SK-N-SH (cell line): ENCODE measurements at regions not wholly inside any gene's neighbourhood (a gene's known extent, or its start where the extent isn't known, plus 50 kb on each side); places are given as distances from the start of the nearest gene placed in this dataset.

Experiments used
- CTCF ChIA-PET: fragments of 300-600, 350-600 bp; formaldehyde crosslinking; extraction: SDS; loops from one replicate; lab custom pipeline; 2021; lab: Yijun Ruan, JAX
- POLR2A ChIA-PET: fragments of 350-600 bp; sonication (Branson Sonifier 250); formaldehyde crosslinking; extraction: SDS; loops from one replicate; lab custom pipeline; 2020; ENCODE audit warnings: antibody characterized with exemption, inconsistent platforms; lab: Yijun Ruan, JAX
- DNase-seq: peaks from one replicate; pipeline ENCODE4 v3.0.0; 2012
- H2AFZ ChIP-seq: fragments of 200-600 bp; sonication (generic); 2 replicates; pipeline ENCODE4 v1.8.1; 2016; ENCODE audit warnings: antibody characterized with exemption, mild to moderate bottlenecking, low read depth
- H3F3A ChIP-seq: fragments of 200-600 bp; sonication (generic); replicated peaks from 2 replicates; pipeline ENCODE3; 2016; ENCODE audit warnings: antibody characterized with exemption, mild to moderate bottlenecking; ENCODE audit not compliant: insufficient read depth
- H3K27ac ChIP-seq, 2 experiments: fragments of 200-500 bp in 1 of 2; fragments of 200-600 bp in 1 of 2; sonication (Bioruptor generic) in 1 of 2; sonication (generic), shearing (Covaris generic) in 1 of 2; 2 replicates each; pipeline versions ENCODE4 v1.5.1 to v1.6.1; 2014 to 2016; ENCODE audit warnings: low read depth in 2 of 2, inconsistent platforms in 1 of 2, low read length in 1 of 2, mild to moderate bottlenecking in 1 of 2, mixed read lengths in 1 of 2
- H3K27me3 ChIP-seq: fragments of 200-600 bp; sonication (generic), shearing (Covaris generic); 2 replicates; pipeline ENCODE4 v1.6.1; 2016; ENCODE audit warnings: mixed run types; ENCODE audit not compliant: insufficient read depth
- H3K36me3 ChIP-seq, 2 experiments: fragments of 200-500 bp in 1 of 2; fragments of 200-600 bp in 1 of 2; sonication (Bioruptor generic) in 1 of 2; sonication (generic) in 1 of 2; replicated peaks in 1 of 2; 2 replicates each; pipeline versions ENCODE3 to v1.5.1; 2014 to 2016; ENCODE audit warnings: low read length in 1 of 2, mild to moderate bottlenecking in 1 of 2; ENCODE audit not compliant: insufficient read depth in 2 of 2, control insufficient read depth in 1 of 2
- H3K4me1 ChIP-seq, 2 experiments: fragments of 200-500 bp in 1 of 2; fragments of 200-600 bp in 1 of 2; sonication (Bioruptor generic) in 1 of 2; sonication (generic), shearing (Covaris generic) in 1 of 2; 2 replicates each; pipeline versions ENCODE4 v1.5.1 to v1.6.1; 2014 to 2016; ENCODE audit warnings: low read depth in 1 of 2, low read length in 1 of 2, mixed run types in 1 of 2; ENCODE audit not compliant: insufficient read depth in 2 of 2, control insufficient read depth in 1 of 2
- H3K4me2 ChIP-seq: fragments of 200-600 bp; sonication (generic), shearing (Covaris generic); 2 replicates; pipeline ENCODE4 v1.6.1; 2017; ENCODE audit warnings: mixed run types
- H3K4me3 ChIP-seq, 2 experiments: fragments of 200-500 bp in 1 of 2; fragments of 200-600 bp in 1 of 2; sonication (Bioruptor generic) in 1 of 2; sonication (generic), shearing (Covaris generic) in 1 of 2; 2 replicates each; pipeline versions ENCODE4 v1.5.1 to v1.8.1; 2014 to 2016; ENCODE audit warnings: low read depth in 2 of 2, inconsistent platforms in 1 of 2, low read length in 1 of 2, mild to moderate bottlenecking in 1 of 2, mixed read lengths in 1 of 2, moderate library complexity in 1 of 2
- H3K79me2 ChIP-seq: fragments of 200-600 bp; sonication (generic); 2 replicates; pipeline ENCODE4 v1.8.1; 2017; ENCODE audit warnings: mild to moderate bottlenecking; ENCODE audit not compliant: insufficient read depth
- H3K9ac ChIP-seq: fragments of 200-600 bp; sonication (generic); 2 replicates; pipeline ENCODE4 v1.6.1; 2017; ENCODE audit warnings: mixed run types
- H3K9me2 ChIP-seq: fragments of 200-600 bp; sonication (generic); 2 replicates; pipeline ENCODE4 v1.6.1; 2017; ENCODE audit warnings: mixed run types
- H3K9me3 ChIP-seq: fragments of 200-600 bp; sonication (generic); 2 replicates; pipeline ENCODE4 v1.6.1; 2017; ENCODE audit warnings: mixed run types, mild to moderate bottlenecking, moderate library complexity
- H4K20me1 ChIP-seq: fragments of 200-600 bp; sonication (generic); 2 replicates; pipeline ENCODE4 v1.6.1; 2017; ENCODE audit warnings: mild to moderate bottlenecking, mixed run types; ENCODE audit not compliant: insufficient read depth
- MXI1 ChIP-seq: IDR thresholded peaks from 2 replicates; pipeline ENCODE4 v1.6.1; 2012; ENCODE audit warnings: mild to moderate bottlenecking, low read depth, low read length, improper control_type of control experiment
- RCOR1 ChIP-seq: fragments of 150-350 bp; IDR thresholded peaks from 2 replicates; pipeline ENCODE4 v1.6.1; 2017; ENCODE audit warnings: antibody characterized with exemption, low read length
- TEAD4 ChIP-seq: IDR thresholded peaks from 2 replicates; pipeline ENCODE4 v1.4.0; 2012; ENCODE audit warnings: mild to moderate bottlenecking, borderline replicate concordance; ENCODE audit not compliant: insufficient read depth
- WGBS: methylation state at CpG from one replicate; pipeline ENCODE4 v1.1.6; 2017; ENCODE audit warnings: low lambda C conversion rate; 5-methylcytosine and 5-hydroxymethylcytosine counted together
- TF ChIP-seq, protein P1 (sequence below): IDR thresholded peaks from 2 replicates; pipeline ENCODE4 v1.4.0; 2012; ENCODE audit warnings: low read depth
- TF ChIP-seq, protein P2 (sequence below): IDR thresholded peaks from 2 replicates; pipeline ENCODE4 v1.4.0; 2012; ENCODE audit warnings: low read depth, borderline replicate concordance
- TF ChIP-seq, protein P3 (sequence below): fragments of 200-600 bp; sonication (generic); IDR thresholded peaks from 2 replicates; pipeline ENCODE4 v1.6.1; 2017; ENCODE audit warnings: antibody characterized with exemption, mild to moderate bottlenecking, moderate library complexity

DNA sequence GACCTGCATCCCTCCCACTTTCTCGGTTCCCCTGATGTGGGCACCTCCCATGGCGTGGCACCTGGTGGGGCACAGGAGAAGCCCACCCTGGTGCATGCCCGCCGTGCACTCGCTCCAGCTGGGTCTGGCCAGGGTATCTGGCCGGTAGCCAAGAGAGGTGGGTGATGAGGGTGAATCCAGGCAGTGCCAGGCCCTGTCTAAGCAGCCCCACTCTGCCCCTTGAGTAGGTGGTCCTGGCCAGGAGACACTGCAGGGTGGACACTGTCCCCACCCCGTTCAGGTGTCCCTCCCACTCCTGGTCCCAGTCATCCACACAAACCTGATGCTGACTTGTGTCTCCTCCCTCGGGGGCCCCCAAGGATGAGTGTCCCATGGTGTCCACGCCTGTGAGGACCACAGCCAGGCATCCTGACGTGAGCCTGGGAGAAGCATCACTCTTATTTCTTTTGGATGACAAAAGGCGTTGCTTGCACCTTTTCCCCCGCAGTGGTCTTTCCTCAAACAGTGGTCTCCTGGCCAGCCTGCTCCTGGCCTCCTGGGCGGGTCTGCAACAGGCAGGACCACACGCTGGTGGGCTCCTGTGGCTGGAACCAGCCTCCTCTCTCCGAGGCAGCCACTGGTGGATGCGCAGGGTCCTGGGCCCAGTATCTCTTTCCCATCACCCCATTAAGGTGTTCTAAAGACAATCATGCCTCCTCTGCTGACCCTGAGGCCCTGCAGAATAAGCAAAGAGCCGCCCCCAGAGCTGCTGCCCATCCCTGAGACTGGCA lies 922.3 kb downstream of the BRD1 start:
- WGBS = 9% methylated on average over 10 of the region's 17 CpGs
- TF ChIP-seq MXI1 (no peak), TEAD4 (no peak)
- TF ChIP-seq, protein P1, sequence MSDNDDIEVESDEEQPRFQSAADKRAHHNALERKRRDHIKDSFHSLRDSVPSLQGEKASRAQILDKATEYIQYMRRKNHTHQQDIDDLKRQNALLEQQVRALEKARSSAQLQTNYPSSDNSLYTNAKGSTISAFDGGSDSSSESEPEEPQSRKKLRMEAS = no peak
- TF ChIP-seq, protein P2, sequence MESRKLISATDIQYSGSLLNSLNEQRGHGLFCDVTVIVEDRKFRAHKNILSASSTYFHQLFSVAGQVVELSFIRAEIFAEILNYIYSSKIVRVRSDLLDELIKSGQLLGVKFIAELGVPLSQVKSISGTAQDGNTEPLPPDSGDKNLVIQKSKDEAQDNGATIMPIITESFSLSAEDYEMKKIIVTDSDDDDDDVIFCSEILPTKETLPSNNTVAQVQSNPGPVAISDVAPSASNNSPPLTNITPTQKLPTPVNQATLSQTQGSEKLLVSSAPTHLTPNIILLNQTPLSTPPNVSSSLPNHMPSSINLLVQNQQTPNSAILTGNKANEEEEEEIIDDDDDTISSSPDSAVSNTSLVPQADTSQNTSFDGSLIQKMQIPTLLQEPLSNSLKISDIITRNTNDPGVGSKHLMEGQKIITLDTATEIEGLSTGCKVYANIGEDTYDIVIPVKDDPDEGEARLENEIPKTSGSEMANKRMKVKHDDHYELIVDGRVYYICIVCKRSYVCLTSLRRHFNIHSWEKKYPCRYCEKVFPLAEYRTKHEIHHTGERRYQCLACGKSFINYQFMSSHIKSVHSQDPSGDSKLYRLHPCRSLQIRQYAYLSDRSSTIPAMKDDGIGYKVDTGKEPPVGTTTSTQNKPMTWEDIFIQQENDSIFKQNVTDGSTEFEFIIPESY = no peak
- TF ChIP-seq, protein P3, sequence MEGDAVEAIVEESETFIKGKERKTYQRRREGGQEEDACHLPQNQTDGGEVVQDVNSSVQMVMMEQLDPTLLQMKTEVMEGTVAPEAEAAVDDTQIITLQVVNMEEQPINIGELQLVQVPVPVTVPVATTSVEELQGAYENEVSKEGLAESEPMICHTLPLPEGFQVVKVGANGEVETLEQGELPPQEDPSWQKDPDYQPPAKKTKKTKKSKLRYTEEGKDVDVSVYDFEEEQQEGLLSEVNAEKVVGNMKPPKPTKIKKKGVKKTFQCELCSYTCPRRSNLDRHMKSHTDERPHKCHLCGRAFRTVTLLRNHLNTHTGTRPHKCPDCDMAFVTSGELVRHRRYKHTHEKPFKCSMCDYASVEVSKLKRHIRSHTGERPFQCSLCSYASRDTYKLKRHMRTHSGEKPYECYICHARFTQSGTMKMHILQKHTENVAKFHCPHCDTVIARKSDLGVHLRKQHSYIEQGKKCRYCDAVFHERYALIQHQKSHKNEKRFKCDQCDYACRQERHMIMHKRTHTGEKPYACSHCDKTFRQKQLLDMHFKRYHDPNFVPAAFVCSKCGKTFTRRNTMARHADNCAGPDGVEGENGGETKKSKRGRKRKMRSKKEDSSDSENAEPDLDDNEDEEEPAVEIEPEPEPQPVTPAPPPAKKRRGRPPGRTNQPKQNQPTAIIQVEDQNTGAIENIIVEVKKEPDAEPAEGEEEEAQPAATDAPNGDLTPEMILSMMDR = no peak
- Histone ChIP-seq H3K4me3 (no peak overlapping the region), H4K20me1 (no peaks in the 10 kb centered on the region), H3K4me1 (no peaks in the 10 kb centered on the region), H3F3A (no peaks in the 10 kb centered on the region), H3K9ac (no peak overlapping the region), H3K36me3 (no peaks in the 10 kb centered on the region), H3K4me2 (no peak overlapping the region), H2AFZ (no peak overlapping the region), H3K79me2 (no peaks in the 10 kb centered on the region), H3K9me2 (no peaks in the 10 kb centered on the region), H3K9me3 (no peaks in the 10 kb centered on the region), H3K27ac (no peak overlapping the region), H3K27me3 (no peaks in the 10 kb centered on the region; the same call in 1 of the 2 replicates)
- DNase-seq = no peak
- POLR2A ChIA-PET = no interaction called here
- CTCF ChIA-PET = no interaction called here

DNA sequence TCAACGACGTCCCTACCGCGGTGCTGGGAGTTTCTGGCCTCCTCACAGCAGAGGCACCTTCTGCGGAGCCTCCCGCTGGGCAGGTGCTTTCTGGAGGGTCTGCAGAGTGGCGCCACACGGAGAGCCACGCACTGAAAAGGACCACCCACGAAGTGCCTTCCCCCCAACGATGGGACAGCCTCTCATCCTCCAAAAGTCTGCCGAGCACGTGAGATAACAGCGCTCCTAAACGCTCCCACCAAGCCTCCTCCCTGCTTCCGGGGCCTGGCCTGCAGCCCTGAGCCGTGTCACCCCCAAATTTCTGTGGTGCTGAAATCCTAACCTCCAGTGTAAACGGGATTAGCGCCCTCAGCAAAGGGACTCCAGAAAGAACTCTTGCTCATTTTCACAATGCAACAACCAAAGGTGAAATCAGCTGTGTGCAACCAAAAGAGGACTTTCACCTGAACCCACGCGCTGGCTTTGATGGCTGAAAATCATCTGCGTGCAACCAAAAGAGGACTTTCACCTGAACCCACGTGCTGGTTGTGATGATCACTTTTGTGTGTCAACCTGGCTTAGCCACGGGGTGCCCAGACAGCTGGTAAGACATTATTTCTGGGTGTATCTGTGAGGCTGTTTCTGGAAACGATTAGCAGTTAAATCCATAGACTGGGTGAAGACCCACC lies 924.6 kb downstream of the BRD1 start:
- TF ChIP-seq RCOR1 = no peak
- CTCF ChIA-PET = no interaction called here
- 18% methylated on average over 7 of the region's 25 CpGs for WGBS
- Histone ChIP-seq H2AFZ (no peak overlapping the region), H3K27me3 (no peaks in the 10 kb centered on the region; the same call in 1 of the 2 replicates), H3K36me3 (no peaks in the 10 kb centered on the region), H3K4me1 (no peaks in the 10 kb centered on the region), H4K20me1 (no peaks in the 10 kb centered on the region), H3K27ac (no peak overlapping the region), H3F3A (no peaks in the 10 kb centered on the region), H3K9ac (no peak overlapping the region), H3K79me2 (no peaks in the 10 kb centered on the region), H3K9me2 (no peaks in the 10 kb centered on the region), H3K4me3 (no peak overlapping the region), H3K9me3 (no peaks in the 10 kb centered on the region), H3K4me2 (no peak overlapping the region)
- POLR2A ChIA-PET = no interaction called here
- DNase-seq = no peak
